ENCODE measurements at regions not wholly inside any gene's neighbourhood (a gene's known extent, or its start where the extent isn't known, plus 50 kb on each side); places are given as distances from the start of the nearest gene placed in this dataset.
"Not testable (repeated sequence)": the region's sequence is repeated elsewhere in the genome, so short reads cannot be mapped to it uniquely, and the experiment has no call there.

- DNase-seq (ENCODE audit: low read depth) = not testable (repeated sequence)
Measured at GRCh38 chr18:65162086-65162485, 588.7 kb upstream of the CDH7 start.

- DNase-seq (ENCODE audit: low read depth) = no peak
Measured at GRCh38 chr18:65146482-65147021, 604.3 kb upstream of the CDH7 start.

- DNase-seq (ENCODE audit: low read depth) = no peak
Measured at GRCh38 chr18:65145312-65145711, 605.5 kb upstream of the CDH7 start.

GRCh38 chr18:65133610-65134009 is 617.2 kb upstream of the CDH7 start:
- DNase-seq (ENCODE audit: low read depth) = no peak

- no peak for DNase-seq (ENCODE audit: low read depth)
Measured at GRCh38 chr18:65124633-65125032, 626.2 kb upstream of the CDH7 start.

GRCh38 chr18:65103864-65104263 is 646.9 kb upstream of the CDH7 start:
- DNase-seq (ENCODE audit: low read depth) = no peak

- DNase-seq (ENCODE audit: low read depth) = no peak
Measured at GRCh38 chr18:65093346-65093745, 657.5 kb upstream of the CDH7 start.

- DNase-seq (ENCODE audit: low read depth) = peak; percentile 33
Measured at GRCh38 chr18:65091744-65092329, 659.0 kb upstream of the CDH7 start.

GRCh38 chr18:65082907-65083306 is 667.9 kb upstream of the CDH7 start:
- DNase-seq (ENCODE audit: low read depth) = no peak

GRCh38 chr18:65081786-65082185 is 669.0 kb upstream of the CDH7 start:
- DNase-seq (ENCODE audit: low read depth) = no peak

- no peak for DNase-seq (ENCODE audit: low read depth)
Measured at GRCh38 chr18:65073060-65073550, 677.7 kb upstream of the CDH7 start.

- DNase-seq (ENCODE audit: low read depth) = no peak
Measured at GRCh38 chr18:65057439-65058083, 693.3 kb upstream of the CDH7 start.

GRCh38 chr18:65056575-65056974 is 694.2 kb upstream of the CDH7 start:
- DNase-seq (ENCODE audit: low read depth) = no peak

- DNase-seq (ENCODE audit: low read depth) = no peak
Measured at GRCh38 chr18:65049586-65049985, 701.2 kb upstream of the CDH7 start.

GRCh38 chr18:65039578-65039977 is 711.2 kb upstream of the CDH7 start:
- no peak for DNase-seq (ENCODE audit: low read depth)

- DNase-seq (ENCODE audit: low read depth) = no peak
Measured at GRCh38 chr18:65035701-65036100, 715.1 kb upstream of the CDH7 start.

- DNase-seq (ENCODE audit: low read depth) = no peak
Measured at GRCh38 chr18:65025756-65026155, 725.1 kb upstream of the CDH7 start.

GRCh38 chr18:65021021-65021420 is 729.8 kb upstream of the CDH7 start:
- DNase-seq (ENCODE audit: low read depth) = no peak

GRCh38 chr18:65018184-65018583 is 732.6 kb upstream of the CDH7 start:
- DNase-seq (ENCODE audit: low read depth) = no peak

GRCh38 chr18:65017372-65017760 is 733.4 kb upstream of the CDH7 start:
- DNase-seq (ENCODE audit: low read depth) = no peak

- no peak for DNase-seq (ENCODE audit: low read depth)
Measured at GRCh38 chr18:65016631-65017371, 734.0 kb upstream of the CDH7 start.

GRCh38 chr18:64994370-64994769 is 756.4 kb upstream of the CDH7 start:
- no peak for DNase-seq (ENCODE audit: low read depth)

GRCh38 chr18:64993695-64994094 is 757.1 kb upstream of the CDH7 start:
- DNase-seq (ENCODE audit: low read depth) = no peak
